Astrocyte (in vitro differentiated cells and primary cell): ENCODE measurements at regions not wholly inside any gene's neighbourhood (a gene's known extent, or its start where the extent isn't known, plus 50 kb on each side); places are given as distances from the start of the nearest gene placed in this dataset.
"Not testable (repeated sequence)": the region's sequence is repeated elsewhere in the genome, so short reads cannot be mapped to it uniquely, and the experiment has no call there.

Source experiments
- DNase-seq: peaks from one replicate; pipeline ENCODE4 v3.0.0-alpha.2; 2010; ENCODE audit warnings: low read depth
- FAIRE-seq: peaks from 2 replicates; lab custom pipeline; 2011; peaks lifted over from hg19 to GRCh38; lab: Jason Lieb, UNC
- H2AFZ ChIP-seq: 2 replicates; pipeline ENCODE4 v1.6.0; 2012; ENCODE audit warnings: low read depth, low read length, inconsistent platforms
- H3K27ac ChIP-seq: 2 replicates; pipeline ENCODE4 v1.5.1; 2011; ENCODE audit warnings: low read depth, low read length, inconsistent platforms
- H3K27me3 ChIP-seq: 2 replicates; pipeline ENCODE4 v1.6.0; 2011; ENCODE audit warnings: low read length, inconsistent platforms; ENCODE audit not compliant: insufficient read depth
- H3K36me3 ChIP-seq: 2 replicates; pipeline ENCODE4 v1.5.1; 2011; ENCODE audit warnings: low read length, inconsistent platforms; ENCODE audit not compliant: insufficient read depth
- H3K4me1 ChIP-seq: 2 replicates; pipeline ENCODE4 v1.5.1; 2011; ENCODE audit warnings: low read length, inconsistent platforms; ENCODE audit not compliant: insufficient read depth
- H3K4me2 ChIP-seq: 2 replicates; pipeline ENCODE4 v1.6.0; 2012; ENCODE audit warnings: low read length, inconsistent platforms
- H3K4me3 ChIP-seq: 2 replicates; pipeline ENCODE4 v1.5.1; 2011; ENCODE audit warnings: low read depth, mild to moderate bottlenecking, low read length, inconsistent platforms; ENCODE audit not compliant: insufficient read depth
- H3K79me2 ChIP-seq: 2 replicates; pipeline ENCODE4 v1.6.0; 2012; ENCODE audit warnings: mild to moderate bottlenecking, low read length, inconsistent platforms; ENCODE audit not compliant: insufficient read depth
- H3K9ac ChIP-seq: 2 replicates; pipeline ENCODE4 v1.6.0; 2012; ENCODE audit warnings: mild to moderate bottlenecking, low read length, inconsistent platforms
- H3K9me3 ChIP-seq: 2 replicates; pipeline ENCODE4 v1.5.1; 2012; ENCODE audit warnings: low read depth, mild to moderate bottlenecking, low read length, inconsistent platforms; ENCODE audit not compliant: insufficient read depth
- H4K20me1 ChIP-seq: 2 replicates; pipeline ENCODE4 v1.6.0; 2012; ENCODE audit warnings: low read length, inconsistent platforms; ENCODE audit not compliant: insufficient read depth
- H3K27ac Mint-ChIP-seq: one replicate; pipeline ENCODE4 v1.8.0; 2021; ENCODE audit warnings: mild to moderate bottlenecking, mixed read lengths; ENCODE audit not compliant: unreplicated experiment
- H3K27me3 Mint-ChIP-seq: one replicate; pipeline ENCODE4 v1.8.0; 2021; ENCODE audit warnings: low read depth, mixed read lengths; ENCODE audit not compliant: unreplicated experiment
- H3K36me3 Mint-ChIP-seq: one replicate; pipeline ENCODE4 v1.8.0; 2021; ENCODE audit warnings: low read depth, mixed read lengths; ENCODE audit not compliant: unreplicated experiment
- H3K4me1 Mint-ChIP-seq: one replicate; pipeline ENCODE4 v1.8.0; 2021; ENCODE audit warnings: low read depth, mixed read lengths; ENCODE audit not compliant: unreplicated experiment
- H3K4me3 Mint-ChIP-seq: one replicate; pipeline ENCODE4 v1.8.0; 2021; ENCODE audit warnings: mild to moderate bottlenecking, moderate library complexity, mixed read lengths; ENCODE audit not compliant: unreplicated experiment
- H3K9me3 Mint-ChIP-seq: one replicate; pipeline ENCODE4 v1.8.0; 2021; ENCODE audit warnings: mild to moderate bottlenecking, mixed read lengths; ENCODE audit not compliant: unreplicated experiment
- EZH2 ChIP-seq: IDR thresholded peaks from 2 replicates; pipeline ENCODE4 v1.6.1; 2012; ENCODE audit warnings: mild to moderate bottlenecking, low read length, inconsistent platforms; ENCODE audit not compliant: insufficient read depth
- TF ChIP-seq, protein P1 (sequence below): IDR thresholded peaks from 2 replicates; pipeline ENCODE4 v1.5.1; 2011; ENCODE audit warnings: low read depth, mild to moderate bottlenecking, inconsistent platforms, low read length, moderate library complexity; ENCODE audit not compliant: insufficient read depth

DNA sequence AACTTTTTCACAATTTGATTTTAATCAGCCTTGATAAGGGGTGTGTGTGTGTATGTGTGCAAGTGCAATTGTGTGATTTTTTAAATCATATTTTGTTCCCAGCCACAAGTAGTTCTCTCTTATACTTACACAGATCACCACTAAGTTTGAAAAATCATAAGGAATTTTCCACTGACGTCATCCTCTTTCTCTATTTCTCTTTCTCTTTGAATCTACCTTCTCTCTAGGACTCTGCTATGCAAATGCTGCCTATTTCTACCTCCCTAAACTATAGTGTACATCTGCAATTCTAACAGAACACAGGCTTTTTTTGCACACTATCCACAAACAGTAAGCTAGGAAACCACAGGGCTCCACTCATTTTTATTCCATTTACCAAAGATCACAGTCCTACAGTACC, 254.6 kb upstream of the CYLC2 start:
- Histone ChIP-seq H4K20me1 (no peaks in the 10 kb centered on the region), H3K4me2 (no peak overlapping the region), H3K4me3 (no peak overlapping the region), H3K9ac (no peak overlapping the region), H3K9me3 (no peaks in the 10 kb centered on the region), H3K79me2 (no peaks in the 10 kb centered on the region), H3K27ac (no peak overlapping the region), H2AFZ (no peak overlapping the region), H3K27me3 (no peaks in the 10 kb centered on the region), H3K4me1 (no peaks in the 10 kb centered on the region), H3K36me3 (no peaks in the 10 kb centered on the region)
- Mint-ChIP-seq H3K9me3 (peaks cover 10% of the 10 kb centered on the region), H3K4me1 (no peaks in the 10 kb centered on the region), H3K36me3 (no peaks in the 10 kb centered on the region), H3K27ac (no peak overlapping the region), H3K4me3 (no peak overlapping the region), H3K27me3 (no peaks in the 10 kb centered on the region)
- no peak for FAIRE-seq
- no peak for TF ChIP-seq EZH2
- TF ChIP-seq, protein P1, sequence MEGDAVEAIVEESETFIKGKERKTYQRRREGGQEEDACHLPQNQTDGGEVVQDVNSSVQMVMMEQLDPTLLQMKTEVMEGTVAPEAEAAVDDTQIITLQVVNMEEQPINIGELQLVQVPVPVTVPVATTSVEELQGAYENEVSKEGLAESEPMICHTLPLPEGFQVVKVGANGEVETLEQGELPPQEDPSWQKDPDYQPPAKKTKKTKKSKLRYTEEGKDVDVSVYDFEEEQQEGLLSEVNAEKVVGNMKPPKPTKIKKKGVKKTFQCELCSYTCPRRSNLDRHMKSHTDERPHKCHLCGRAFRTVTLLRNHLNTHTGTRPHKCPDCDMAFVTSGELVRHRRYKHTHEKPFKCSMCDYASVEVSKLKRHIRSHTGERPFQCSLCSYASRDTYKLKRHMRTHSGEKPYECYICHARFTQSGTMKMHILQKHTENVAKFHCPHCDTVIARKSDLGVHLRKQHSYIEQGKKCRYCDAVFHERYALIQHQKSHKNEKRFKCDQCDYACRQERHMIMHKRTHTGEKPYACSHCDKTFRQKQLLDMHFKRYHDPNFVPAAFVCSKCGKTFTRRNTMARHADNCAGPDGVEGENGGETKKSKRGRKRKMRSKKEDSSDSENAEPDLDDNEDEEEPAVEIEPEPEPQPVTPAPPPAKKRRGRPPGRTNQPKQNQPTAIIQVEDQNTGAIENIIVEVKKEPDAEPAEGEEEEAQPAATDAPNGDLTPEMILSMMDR = no peak
- no peak for DNase-seq

DNA sequence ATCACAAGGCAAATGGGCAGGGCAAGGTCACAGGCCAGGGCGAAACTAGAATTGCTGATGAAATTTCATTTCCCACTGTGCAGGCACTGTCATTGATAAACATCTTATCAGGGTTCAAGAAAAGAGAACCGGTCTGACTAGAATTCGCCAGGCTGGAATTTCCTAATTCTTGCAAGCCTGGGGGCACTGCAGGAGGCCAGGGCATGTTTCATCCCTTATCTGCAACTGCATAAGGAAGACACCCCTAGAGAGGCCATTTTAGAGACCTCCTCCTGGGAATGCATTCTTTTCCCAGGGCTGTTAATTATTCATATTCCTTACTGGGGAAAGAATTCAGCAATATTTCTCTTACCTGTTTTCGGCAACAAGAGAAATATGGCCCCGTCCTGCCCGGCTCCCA, 266.2 kb upstream of the CYLC2 start:
- H4K20me1 ChIP-seq = no peaks in the 10 kb centered on the region
- no peak overlapping the region for H2AFZ ChIP-seq
- H3K4me3 ChIP-seq = no peak overlapping the region
- no peaks in the 10 kb centered on the region for H3K27me3 ChIP-seq
- H3K79me2 ChIP-seq = no peaks in the 10 kb centered on the region
- FAIRE-seq (no peak), DNase-seq (no peak)
- Mint-ChIP-seq H3K4me3 (no peak overlapping the region), H3K36me3 (no peaks in the 10 kb centered on the region), H3K27ac (no peak overlapping the region), H3K4me1 (no peaks in the 10 kb centered on the region), H3K9me3 (peaks cover 12% of the 10 kb centered on the region), H3K27me3 (no peaks in the 10 kb centered on the region)
- H3K4me2 ChIP-seq = no peak overlapping the region
- no peaks in the 10 kb centered on the region for H3K36me3 ChIP-seq
- TF ChIP-seq, protein P1 = no peak
- no peak for TF ChIP-seq EZH2
- no peak overlapping the region for H3K9ac ChIP-seq
- no peaks in the 10 kb centered on the region for H3K9me3 ChIP-seq
- H3K27ac ChIP-seq = no peak overlapping the region
- no peaks in the 10 kb centered on the region for H3K4me1 ChIP-seq

DNA sequence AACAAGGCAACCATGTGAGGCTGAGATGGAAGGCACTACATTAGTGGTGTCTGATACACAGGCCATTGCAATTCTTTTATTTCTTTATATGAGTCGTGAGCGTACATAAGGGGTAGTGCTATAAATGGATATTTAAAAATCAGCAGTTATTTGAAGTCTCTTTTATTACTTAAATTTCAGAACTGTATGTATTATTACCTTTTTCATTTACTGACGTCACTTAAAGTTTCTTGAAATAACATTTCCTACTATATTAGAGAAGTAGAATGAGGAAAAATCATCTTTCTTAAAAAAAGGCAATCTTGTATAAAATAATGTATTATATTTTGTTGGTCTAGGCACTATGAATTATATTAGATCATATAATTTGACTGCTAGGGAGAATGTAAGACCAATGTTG, 280.9 kb upstream of the CYLC2 start:
- Mint-ChIP-seq H3K9me3 (no peaks in the 10 kb centered on the region), H3K36me3 (no peaks in the 10 kb centered on the region), H3K4me1 (no peaks in the 10 kb centered on the region), H3K27ac (no peak overlapping the region), H3K27me3 (no peaks in the 10 kb centered on the region), H3K4me3 (no peak overlapping the region)
- DNase-seq (no peak), FAIRE-seq (no peak)
- Histone ChIP-seq H4K20me1 (no peaks in the 10 kb centered on the region), H3K36me3 (no peaks in the 10 kb centered on the region), H3K79me2 (no peaks in the 10 kb centered on the region), H3K4me3 (no peak overlapping the region), H3K9me3 (peaks cover 3% of the 10 kb centered on the region), H3K4me2 (no peak overlapping the region), H3K27me3 (no peaks in the 10 kb centered on the region), H3K4me1 (no peaks in the 10 kb centered on the region), H3K9ac (no peak overlapping the region), H2AFZ (no peak overlapping the region), H3K27ac (no peak overlapping the region)
- TF ChIP-seq EZH2 = no peak
- TF ChIP-seq, protein P1 = no peak

DNA sequence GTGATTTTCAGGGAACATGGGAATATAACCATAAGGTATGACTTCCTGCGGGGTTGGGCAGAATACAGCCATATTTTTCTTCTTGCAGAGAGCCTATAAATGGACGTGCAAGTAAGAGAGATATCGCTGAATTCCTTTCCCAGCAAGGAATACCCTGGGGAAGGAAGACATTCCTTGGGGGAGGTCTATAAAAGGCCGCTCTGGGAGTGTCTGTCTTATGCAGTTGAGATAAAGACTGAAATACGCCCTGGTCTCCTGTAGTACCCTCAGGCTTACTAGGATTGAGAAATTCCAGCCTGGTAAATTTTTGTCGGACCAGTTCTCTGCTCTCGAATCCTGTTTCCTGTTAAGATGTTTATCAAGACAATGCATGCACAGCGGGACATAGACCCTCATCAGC, 282.2 kb upstream of the CYLC2 start:
- not testable (repeated sequence) for H3K79me2 ChIP-seq, H3K36me3 ChIP-seq, H3K9ac ChIP-seq, H3K4me3 Mint-ChIP-seq, H3K9me3 Mint-ChIP-seq, H3K27ac ChIP-seq, H3K9me3 ChIP-seq, H3K27ac Mint-ChIP-seq, H3K4me1 Mint-ChIP-seq, H4K20me1 ChIP-seq, H3K4me2 ChIP-seq, H3K27me3 ChIP-seq, H3K4me1 ChIP-seq, H2AFZ ChIP-seq, DNase-seq, H3K27me3 Mint-ChIP-seq, H3K36me3 Mint-ChIP-seq, FAIRE-seq, H3K4me3 ChIP-seq
